Naive thymus-derived CD4-positive, alpha-beta T cell (primary cell): ENCODE measurements at regions not wholly inside any gene's neighbourhood (a gene's known extent, or its start where the extent isn't known, plus 50 kb on each side); places are given as distances from the start of the nearest gene placed in this dataset.

Experiments
- ATAC-seq: fragments of 150-1000 bp; cut with Tn5 transposase; 2 replicates; pipeline ENCODE4 v1.10.0; 2021; ENCODE audit warnings: mild to moderate bottlenecking, moderate library complexity
- CTCF ChIA-PET: fragments of 350-600 bp; sonication (Branson Sonifier 250); formaldehyde crosslinking; loops from one replicate; lab custom pipeline; 2021; ENCODE audit warnings: antibody characterized with exemption; lab: Charles Lee
- POLR2A ChIA-PET: fragments of 350-600 bp; sonication (Branson Sonifier 250); formaldehyde crosslinking; loops from one replicate; lab custom pipeline; 2021; ENCODE audit warnings: antibody characterized with exemption, inconsistent platforms; lab: Charles Lee
- DNase-seq, 9 donors: peaks; one replicate each; pipeline versions ENCODE4 v3.0.0 to v3.0.0-alpha.2; 2020 to 2022; ENCODE audit warnings: mixed read lengths in 1 of 9
- H3K27ac ChIP-seq: one replicate; pipeline ENCODE4 v1.7.0; 2013; ENCODE audit warnings: mild to moderate bottlenecking, low read depth, low read length, moderate library complexity
- H3K27me3 ChIP-seq, 2 donors: one replicate each; pipeline ENCODE4 v1.7.0; 2013; ENCODE audit warnings: low read length in 2 of 2, mild to moderate bottlenecking in 2 of 2, moderate library complexity in 2 of 2; ENCODE audit not compliant: control insufficient read depth in 2 of 2, insufficient read depth in 2 of 2
- H3K36me3 ChIP-seq, 3 experiments: 1 replicate in 2 of 3; 2 replicates in 1 of 3; pipeline ENCODE4 v1.7.0; 2013; ENCODE audit warnings: low read length in 3 of 3, mild to moderate bottlenecking in 3 of 3, moderate library complexity in 1 of 3; ENCODE audit not compliant: insufficient read depth in 3 of 3, control insufficient read depth in 2 of 3
- H3K4me1 ChIP-seq, 2 donors: one replicate each; pipeline ENCODE4 v1.7.0; 2013; ENCODE audit warnings: low read length in 2 of 2, mild to moderate bottlenecking in 2 of 2, moderate library complexity in 1 of 2; ENCODE audit not compliant: control insufficient read depth in 2 of 2, insufficient read depth in 2 of 2
- H3K4me3 ChIP-seq: 2 replicates; pipeline ENCODE4 v1.7.0; 2013; ENCODE audit warnings: mild to moderate bottlenecking, low read length
- H3K9me3 ChIP-seq, 3 experiments: 1 replicate in 2 of 3; 2 replicates in 1 of 3; pipeline ENCODE4 v1.7.0; 2013; ENCODE audit warnings: low read length in 3 of 3; ENCODE audit not compliant: control insufficient read depth in 2 of 3
- H3K27ac Mint-ChIP-seq, 9 donors: one replicate each; pipeline ENCODE4 v1.8.0; 2020 to 2022; ENCODE audit warnings: mixed read lengths in 9 of 9, mild to moderate bottlenecking in 8 of 9, moderate library complexity in 5 of 9, inconsistent platforms in 2 of 9
- H3K27me3 Mint-ChIP-seq, 5 donors: one replicate each; pipeline ENCODE4 v1.8.0; 2021 to 2022; ENCODE audit warnings: mixed read lengths in 5 of 5, mild to moderate bottlenecking in 1 of 5
- H3K36me3 Mint-ChIP-seq, 5 donors: one replicate each; pipeline ENCODE4 v1.8.0; 2020 to 2022; ENCODE audit warnings: mixed read lengths in 5 of 5, mild to moderate bottlenecking in 3 of 5, inconsistent platforms in 1 of 5
- H3K4me1 Mint-ChIP-seq, 7 donors: one replicate each; pipeline ENCODE4 v1.8.0; 2020 to 2022; ENCODE audit warnings: mixed read lengths in 7 of 7, mild to moderate bottlenecking in 3 of 7, inconsistent platforms in 1 of 7
- H3K4me3 Mint-ChIP-seq, 10 donors: one replicate each; pipeline ENCODE4 v1.8.0; 2020 to 2022; ENCODE audit warnings: mild to moderate bottlenecking in 10 of 10, mixed read lengths in 10 of 10, moderate library complexity in 6 of 10, inconsistent platforms in 2 of 10
- H3K9me3 Mint-ChIP-seq, 11 donors: one replicate each; pipeline ENCODE4 v1.8.0; 2020 to 2022; ENCODE audit warnings: mixed read lengths in 11 of 11, mild to moderate bottlenecking in 4 of 11, inconsistent platforms in 1 of 11, moderate library complexity in 1 of 11
- intact Hi-C, 2 donors: fragments of 100-400 bp; cut with micrococcal nuclease; formaldehyde crosslinking; loops; one replicate each; pipeline ENCODE4 v1.15.1; 2023

- no peaks in the 10 kb centered on the region for H3K27me3 Mint-ChIP-seq
- ATAC-seq (no peak), DNase-seq (no peak)
- no peaks in the 10 kb centered on the region for H3K27me3 ChIP-seq
- intact Hi-C loops: no loop called here
- H3K36me3 Mint-ChIP-seq: no peaks in the 10 kb centered on the region
- H3K4me3 ChIP-seq: no peak overlapping the region
- H3K36me3 ChIP-seq: no peaks in the 10 kb centered on the region
- H3K27ac Mint-ChIP-seq: no peak overlapping the region
- H3K4me3 Mint-ChIP-seq: no peak overlapping the region
- H3K27ac ChIP-seq: no peak overlapping the region
- no peaks in the 10 kb centered on the region for H3K9me3 ChIP-seq
- H3K4me1 ChIP-seq: no peaks in the 10 kb centered on the region
- ChIA-PET CTCF (no interaction called here), POLR2A (no interaction called here)
- H3K9me3 Mint-ChIP-seq: peaks cover 0 to 4% (median 0%) of the 10 kb centered on the region in 11 donors
- no peaks in the 10 kb centered on the region for H3K4me1 Mint-ChIP-seq
Measured at GRCh38 chr4:116878280-116878679, 207.1 kb downstream of the TRAM1L1 start.

DNA sequence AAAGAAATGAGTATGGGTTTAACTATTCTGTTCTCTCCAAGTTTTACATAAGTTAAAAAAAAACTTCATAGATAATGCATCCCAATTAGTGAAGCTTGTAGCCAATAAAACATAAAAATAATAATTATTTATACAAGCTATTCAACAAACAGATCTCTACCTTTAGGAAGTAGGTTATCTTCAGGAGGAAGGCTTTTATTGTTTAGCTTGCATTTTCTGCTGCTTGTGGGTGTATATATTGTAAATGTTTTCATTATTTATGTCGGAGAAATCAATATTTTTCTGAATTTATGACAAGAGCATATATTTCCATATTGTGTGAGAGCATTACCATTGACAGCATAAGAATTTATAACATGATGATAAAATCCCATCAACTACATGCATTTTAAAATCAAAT lies 208.3 kb downstream of the TRAM1L1 start:
- Histone ChIP-seq H3K4me3 (no peak overlapping the region), H3K36me3 (no peaks in the 10 kb centered on the region), H3K4me1 (no peaks in the 10 kb centered on the region), H3K9me3 (no peaks in the 10 kb centered on the region), H3K27ac (no peak overlapping the region), H3K27me3 (no peaks in the 10 kb centered on the region)
- ATAC-seq (no peak), DNase-seq (no peak)
- CTCF ChIA-PET: no interaction called here
- intact Hi-C loops: no loop called here
- no peaks in the 10 kb centered on the region for H3K27me3 Mint-ChIP-seq
- no peaks in the 10 kb centered on the region for H3K4me1 Mint-ChIP-seq
- peaks cover 0 to 4% (median 0%) of the 10 kb centered on the region in 11 donors for H3K9me3 Mint-ChIP-seq
- no peaks in the 10 kb centered on the region for H3K36me3 Mint-ChIP-seq
- no peak overlapping the region for H3K27ac Mint-ChIP-seq
- POLR2A ChIA-PET: no interaction called here
- H3K4me3 Mint-ChIP-seq: no peak overlapping the region

DNA sequence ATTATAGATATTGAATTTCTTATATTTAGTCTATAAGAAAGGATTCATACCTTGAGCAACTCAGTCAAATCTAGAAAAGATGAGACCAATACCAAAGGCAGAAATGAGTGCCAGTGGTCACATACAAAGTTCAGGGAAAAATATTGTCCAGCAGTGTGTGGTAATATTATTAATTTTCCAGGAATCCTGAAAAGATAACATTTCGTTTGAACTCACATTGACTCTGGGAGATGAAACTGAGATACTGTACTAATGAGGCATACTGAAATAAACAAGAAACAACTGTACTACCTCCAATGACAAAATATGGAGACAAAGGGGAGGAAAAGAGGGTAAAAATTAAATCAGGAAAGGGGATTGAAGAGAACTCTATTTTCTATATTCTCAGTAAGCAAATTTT lies 212.4 kb downstream of the TRAM1L1 start:
- Mint-ChIP-seq H3K36me3 (no peaks in the 10 kb centered on the region), H3K27ac (no peak overlapping the region), H3K27me3 (no peaks in the 10 kb centered on the region), H3K9me3 (peaks cover 0 to 3% (median 0%) of the 10 kb centered on the region in 11 donors), H3K4me1 (no peaks in the 10 kb centered on the region), H3K4me3 (no peak overlapping the region)
- ChIA-PET POLR2A (no interaction called here), CTCF (no interaction called here)
- H3K4me3 ChIP-seq: no peak overlapping the region
- no peaks in the 10 kb centered on the region for H3K36me3 ChIP-seq
- ATAC-seq (no peak), DNase-seq (no peak)
- H3K27ac ChIP-seq: no peak overlapping the region
- intact Hi-C loops: no loop called here
- H3K27me3 ChIP-seq: no peaks in the 10 kb centered on the region
- no peaks in the 10 kb centered on the region for H3K9me3 ChIP-seq
- no peaks in the 10 kb centered on the region for H3K4me1 ChIP-seq

- Histone ChIP-seq H3K9me3 (no peaks in the 10 kb centered on the region), H3K4me3 (no peak overlapping the region), H3K4me1 (no peaks in the 10 kb centered on the region), H3K27ac (no peak overlapping the region), H3K27me3 (no peaks in the 10 kb centered on the region), H3K36me3 (no peaks in the 10 kb centered on the region)
- no peak for DNase-seq
- no peak overlapping the region for H3K4me3 Mint-ChIP-seq
- intact Hi-C loops: no loop called here
- H3K9me3 Mint-ChIP-seq: peaks cover 0 to 3% (median 0%) of the 10 kb centered on the region in 11 donors
- POLR2A ChIA-PET: no interaction called here
- no peaks in the 10 kb centered on the region for H3K36me3 Mint-ChIP-seq
- no peak overlapping the region for H3K27ac Mint-ChIP-seq
- CTCF ChIA-PET: no interaction called here
- H3K4me1 Mint-ChIP-seq: no peaks in the 10 kb centered on the region
- H3K27me3 Mint-ChIP-seq: no peaks in the 10 kb centered on the region
- ATAC-seq: no peak
Measured at GRCh38 chr4:116872308-116872707, 213.1 kb downstream of the TRAM1L1 start.

DNA sequence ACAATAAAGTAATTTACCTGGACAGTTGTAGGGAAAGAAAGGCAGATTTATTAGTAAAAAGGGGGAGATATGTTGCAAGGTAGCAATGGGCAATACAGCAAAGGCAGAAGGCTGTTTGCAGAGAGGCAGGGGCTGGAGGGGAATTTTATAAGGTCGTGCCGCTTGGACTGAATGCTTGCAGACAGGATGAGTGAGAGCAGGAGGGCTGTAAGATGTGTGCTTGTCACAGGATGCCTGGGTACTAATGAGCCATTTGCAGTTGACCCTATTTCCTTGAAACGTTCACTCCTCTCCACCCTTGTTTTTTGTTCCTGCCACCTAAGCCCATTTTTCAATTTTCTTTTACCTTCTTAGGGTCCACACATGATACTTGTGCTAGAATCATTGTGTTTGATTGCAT lies 214.7 kb downstream of the TRAM1L1 start:
- Mint-ChIP-seq H3K4me3 (no peak overlapping the region), H3K27me3 (no peaks in the 10 kb centered on the region), H3K27ac (no peak overlapping the region), H3K36me3 (no peaks in the 10 kb centered on the region), H3K9me3 (peaks cover 0 to 3% (median 0%) of the 10 kb centered on the region in 11 donors), H3K4me1 (no peaks in the 10 kb centered on the region)
- intact Hi-C loops: no loop called here
- DNase-seq (no peak), ATAC-seq (no peak)
- H3K9me3 ChIP-seq: no peaks in the 10 kb centered on the region
- ChIA-PET POLR2A (no interaction called here), CTCF (no interaction called here)
- no peaks in the 10 kb centered on the region for H3K4me1 ChIP-seq
- H3K27ac ChIP-seq: no peak overlapping the region
- no peaks in the 10 kb centered on the region for H3K36me3 ChIP-seq
- H3K4me3 ChIP-seq: no peak overlapping the region
- H3K27me3 ChIP-seq: no peaks in the 10 kb centered on the region

- intact Hi-C loops: no loop called here
- H3K27ac Mint-ChIP-seq: peak overlapping the region in 1 of 9 donors; percentile 52
- no peak overlapping the region for H3K4me3 Mint-ChIP-seq
- no peaks in the 10 kb centered on the region for H3K27me3 Mint-ChIP-seq
- no peak overlapping the region for H3K4me3 ChIP-seq
- H3K36me3 ChIP-seq: no peaks in the 10 kb centered on the region
- ChIA-PET CTCF (no interaction called here), POLR2A (no interaction called here)
- no peaks in the 10 kb centered on the region for H3K9me3 ChIP-seq
- no peaks in the 10 kb centered on the region for H3K4me1 ChIP-seq
- ATAC-seq: no peak
- H3K36me3 Mint-ChIP-seq: no peaks in the 10 kb centered on the region
- H3K27ac ChIP-seq: no peak overlapping the region
- no peaks in the 10 kb centered on the region for H3K27me3 ChIP-seq
- H3K4me1 Mint-ChIP-seq: no peaks in the 10 kb centered on the region
- H3K9me3 Mint-ChIP-seq: peaks cover 0 to 1% (median 0%) of the 10 kb centered on the region in 11 donors
- DNase-seq: no peak
Measured at GRCh38 chr4:116866106-116866505, 219.3 kb downstream of the TRAM1L1 start.

DNA sequence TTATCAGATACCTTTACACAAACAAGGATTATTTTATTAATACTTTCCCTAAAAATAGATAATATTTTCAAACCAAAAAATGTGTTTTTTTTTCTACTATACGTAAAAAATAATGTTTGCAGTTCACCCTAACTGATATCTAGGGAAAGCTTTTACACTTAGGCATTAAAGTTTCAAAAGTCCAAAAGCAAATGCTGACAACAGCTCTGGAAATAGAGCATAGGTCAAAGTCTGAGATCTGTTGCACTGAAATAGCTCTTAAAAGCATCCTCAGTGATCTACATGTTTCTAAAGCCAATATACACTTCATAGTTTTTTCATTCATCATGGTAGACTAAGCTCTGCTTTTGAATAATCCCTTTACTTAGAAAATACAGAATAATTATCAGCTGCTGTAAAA lies 222.8 kb downstream of the TRAM1L1 start:
- Histone ChIP-seq H3K27ac (no peak overlapping the region), H3K4me1 (no peaks in the 10 kb centered on the region), H3K9me3 (no peaks in the 10 kb centered on the region), H3K27me3 (no peaks in the 10 kb centered on the region), H3K4me3 (no peak overlapping the region), H3K36me3 (no peaks in the 10 kb centered on the region)
- Mint-ChIP-seq H3K4me1 (no peaks in the 10 kb centered on the region), H3K9me3 (no peaks in the 10 kb centered on the region), H3K27ac (no peak overlapping the region), H3K27me3 (no peaks in the 10 kb centered on the region), H3K36me3 (no peaks in the 10 kb centered on the region), H3K4me3 (no peak overlapping the region)
- ATAC-seq (no peak), DNase-seq (no peak)
- ChIA-PET CTCF (no interaction called here), POLR2A (no interaction called here)
- intact Hi-C loops: no loop called here
